AG04449 (cell line): ENCODE measurements at regions not wholly inside any gene's neighbourhood (a gene's known extent, or its start where the extent isn't known, plus 50 kb on each side); places are given as distances from the start of the nearest gene placed in this dataset.

Source experiments
- CTCF ChIA-PET: fragments of 350-600 bp; formaldehyde crosslinking; extraction: SDS; loops from one replicate; lab custom pipeline; 2021; ENCODE audit warnings: antibody characterized with exemption; lab: Yijun Ruan, JAX
- POLR2A ChIA-PET: fragments of 400-600, 350-600 bp; formaldehyde crosslinking; extraction: SDS; loops from one replicate; lab custom pipeline; 2020; ENCODE audit warnings: antibody characterized with exemption, inconsistent platforms; lab: Yijun Ruan, JAX
- DNase-seq: peaks from one replicate; pipeline ENCODE4 v3.0.0-alpha.2; 2010; ENCODE audit warnings: low read depth, low spot score
- H3K4me3 ChIP-seq: 2 replicates; pipeline ENCODE4 v1.5.1; 2011; ENCODE audit warnings: low read depth, mild to moderate bottlenecking, control low read depth, low read length
- CTCF ChIP-seq: IDR thresholded peaks from one replicate; pipeline ENCODE4 v1.5.1; 2011; ENCODE audit warnings: mild to moderate bottlenecking, moderate library complexity, low read length, control low read depth, inconsistent platforms; ENCODE audit not compliant: insufficient read depth; ENCODE audit errors: missing control alignments

DNA sequence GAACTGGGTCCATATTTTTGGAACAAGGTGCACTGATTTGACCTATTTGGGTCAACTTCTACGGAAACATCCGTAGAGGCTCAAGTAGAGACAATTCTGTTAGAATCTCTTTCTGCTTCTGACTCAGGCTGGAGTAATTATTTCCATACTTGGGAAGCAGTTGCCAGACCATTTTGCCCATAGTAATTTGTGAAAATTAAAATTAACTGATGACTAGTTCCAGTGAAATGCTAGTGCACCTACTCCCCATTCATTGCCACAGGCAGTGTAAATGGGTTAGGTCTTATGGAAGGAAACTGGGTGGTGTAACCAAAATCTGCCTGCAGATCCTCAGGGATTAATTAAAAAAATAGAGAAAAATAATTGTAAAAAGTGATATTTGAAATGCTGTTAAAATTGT lies 201.1 kb downstream of the TENT4A start:
- H3K4me3 ChIP-seq = no peak overlapping the region
- DNase-seq = no peak
- no peak for TF ChIP-seq CTCF
- ChIA-PET CTCF (no interaction called here), POLR2A (no interaction called here)

DNA sequence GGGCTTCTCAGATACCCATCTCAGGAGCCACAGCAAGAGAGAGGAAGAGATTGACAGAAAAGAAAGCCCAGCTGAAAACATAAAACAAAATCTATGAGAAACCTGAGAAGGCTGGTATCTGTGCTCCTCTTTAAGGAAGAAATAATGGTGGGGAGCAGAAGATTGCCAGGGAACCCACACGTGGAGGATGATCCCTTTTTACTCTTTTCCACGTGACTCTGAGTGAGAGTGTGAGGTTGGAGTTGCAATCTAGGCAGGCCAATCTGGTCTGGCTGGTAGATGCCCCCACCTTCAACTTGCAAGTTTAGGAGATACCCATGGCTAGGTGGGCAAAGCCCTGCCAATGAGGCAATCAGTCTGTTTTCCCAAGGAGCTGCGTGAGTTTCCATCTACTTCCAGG lies 202.3 kb downstream of the TENT4A start:
- no peak for TF ChIP-seq CTCF
- no peak for DNase-seq
- POLR2A ChIA-PET = no interaction called here
- CTCF ChIA-PET = no interaction called here
- no peak overlapping the region for H3K4me3 ChIP-seq

- ChIA-PET CTCF (no interaction called here), POLR2A (no interaction called here)
- no peak overlapping the region for H3K4me3 ChIP-seq
- TF ChIP-seq CTCF = no peak
- DNase-seq = no peak
Measured at GRCh38 chr5:6918255-6918654, 205.0 kb downstream of the TENT4A start.

DNA sequence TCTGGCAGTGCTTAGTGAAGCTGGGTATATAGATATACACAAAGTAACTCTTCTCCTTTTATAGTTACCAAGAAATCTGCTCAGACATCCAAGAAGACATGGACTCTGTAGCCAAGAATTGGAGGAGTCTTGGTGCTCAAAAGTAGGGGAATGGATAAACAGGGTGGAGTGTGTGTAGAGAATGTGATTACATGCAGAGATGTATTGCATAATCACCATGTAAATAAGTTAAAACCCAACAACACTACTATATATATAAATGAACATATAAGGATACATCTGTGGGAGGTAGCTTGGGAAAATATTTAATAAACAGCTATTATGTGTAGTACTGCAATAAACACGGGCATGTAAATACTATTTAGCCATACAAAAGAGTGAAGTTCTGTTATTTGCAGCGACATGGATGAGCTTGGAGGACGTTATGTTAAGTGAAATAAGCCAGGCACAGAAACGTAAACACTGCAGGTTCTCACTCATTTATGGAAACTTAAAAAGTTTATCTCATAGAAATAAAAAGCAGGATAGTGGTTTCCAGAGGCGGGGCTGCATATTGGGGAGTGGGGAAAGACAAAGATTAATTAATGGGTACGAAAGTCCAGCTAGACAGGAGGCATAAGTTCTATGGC lies 207.5 kb downstream of the TENT4A start:
- ChIA-PET POLR2A (no interaction called here), CTCF (no interaction called here)
- no peak for DNase-seq
- no peak for TF ChIP-seq CTCF
- H3K4me3 ChIP-seq = no peak overlapping the region

DNA sequence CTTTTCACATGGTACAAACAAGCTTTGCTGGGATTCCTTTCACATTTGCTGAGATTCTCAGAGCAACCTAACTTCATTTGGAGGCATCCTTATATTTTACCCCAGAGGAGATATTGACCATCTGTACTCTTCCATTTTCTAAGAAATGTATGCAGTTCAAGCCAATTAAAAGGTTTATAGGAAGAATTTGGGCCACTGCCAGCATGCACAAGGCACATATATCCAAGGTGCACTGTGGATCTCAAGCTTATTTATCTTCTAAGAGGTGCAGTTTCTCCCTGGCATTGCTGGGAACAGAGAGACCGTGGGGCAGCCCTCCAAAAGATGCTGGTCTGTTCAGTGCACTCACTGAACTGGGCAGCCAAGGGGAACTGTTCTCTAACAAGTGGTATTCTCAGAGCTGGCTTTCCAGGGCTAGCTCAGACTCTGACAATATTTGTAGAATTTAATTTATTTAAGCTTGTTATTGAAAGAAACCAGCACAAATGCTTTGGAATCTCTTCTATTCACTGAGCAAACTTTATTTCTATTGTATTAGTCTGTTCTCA lies 213.3 kb downstream of the TENT4A start:
- no peak overlapping the region for H3K4me3 ChIP-seq
- POLR2A ChIA-PET = no interaction called here
- no peak for TF ChIP-seq CTCF
- no peak for DNase-seq
- CTCF ChIA-PET = no interaction called here

DNA sequence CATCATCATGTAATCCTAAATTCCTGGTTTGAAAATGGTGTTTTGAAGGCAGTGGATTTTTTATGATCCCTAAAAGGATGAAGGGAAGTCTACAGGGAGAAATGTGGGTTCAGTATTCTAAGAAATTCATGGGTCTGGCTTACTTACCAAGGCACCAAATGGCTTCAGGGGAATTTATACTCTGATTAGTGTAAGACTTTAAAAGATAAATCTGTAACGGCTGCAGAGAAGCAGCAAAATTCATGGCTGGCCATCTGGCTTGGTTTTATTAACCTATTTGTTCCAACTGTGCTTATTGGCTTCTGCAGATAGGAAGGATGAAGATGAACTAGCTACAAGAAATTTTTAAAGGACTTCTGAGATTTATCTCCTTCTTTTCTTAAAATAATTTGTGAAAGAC lies 222.8 kb downstream of the TENT4A start:
- CTCF ChIA-PET = no interaction called here
- DNase-seq = no peak

More for the DNA sequence above, 222.8 kb downstream of the TENT4A start:
- H3K4me3 ChIP-seq = no peak overlapping the region
- no peak for TF ChIP-seq CTCF
- POLR2A ChIA-PET = no interaction called here
